ENCODE measurements at regions not wholly inside any gene's neighbourhood (a gene's known extent, or its start where the extent isn't known, plus 50 kb on each side); places are given as distances from the start of the nearest gene placed in this dataset.

DNA sequence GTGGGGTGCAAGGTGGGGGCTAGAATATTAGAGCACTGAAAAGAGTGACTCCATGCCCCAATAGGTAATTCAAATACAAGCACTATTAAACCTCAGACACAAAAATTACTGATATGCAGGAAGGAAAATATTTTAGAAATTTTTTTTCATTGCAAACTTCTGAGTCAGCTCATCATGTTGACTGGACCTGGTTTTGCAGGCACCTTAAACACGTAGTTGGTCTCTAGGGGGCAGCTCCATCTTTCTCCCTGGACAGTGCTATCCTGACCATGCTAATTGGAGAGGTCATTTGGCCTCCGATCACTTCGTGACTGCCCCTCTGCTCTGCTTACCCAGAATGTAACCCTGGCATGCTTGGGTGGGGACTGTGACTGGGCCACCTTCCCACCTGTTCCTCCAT lies 368.4 kb upstream of the MKI67 start:
- no peak for DNase-seq (ENCODE audit: extremely low read depth, low read depth)
- TF ChIP-seq, protein P1, sequence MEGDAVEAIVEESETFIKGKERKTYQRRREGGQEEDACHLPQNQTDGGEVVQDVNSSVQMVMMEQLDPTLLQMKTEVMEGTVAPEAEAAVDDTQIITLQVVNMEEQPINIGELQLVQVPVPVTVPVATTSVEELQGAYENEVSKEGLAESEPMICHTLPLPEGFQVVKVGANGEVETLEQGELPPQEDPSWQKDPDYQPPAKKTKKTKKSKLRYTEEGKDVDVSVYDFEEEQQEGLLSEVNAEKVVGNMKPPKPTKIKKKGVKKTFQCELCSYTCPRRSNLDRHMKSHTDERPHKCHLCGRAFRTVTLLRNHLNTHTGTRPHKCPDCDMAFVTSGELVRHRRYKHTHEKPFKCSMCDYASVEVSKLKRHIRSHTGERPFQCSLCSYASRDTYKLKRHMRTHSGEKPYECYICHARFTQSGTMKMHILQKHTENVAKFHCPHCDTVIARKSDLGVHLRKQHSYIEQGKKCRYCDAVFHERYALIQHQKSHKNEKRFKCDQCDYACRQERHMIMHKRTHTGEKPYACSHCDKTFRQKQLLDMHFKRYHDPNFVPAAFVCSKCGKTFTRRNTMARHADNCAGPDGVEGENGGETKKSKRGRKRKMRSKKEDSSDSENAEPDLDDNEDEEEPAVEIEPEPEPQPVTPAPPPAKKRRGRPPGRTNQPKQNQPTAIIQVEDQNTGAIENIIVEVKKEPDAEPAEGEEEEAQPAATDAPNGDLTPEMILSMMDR (IDR thresholded peaks at IDR 0.05; ENCODE audit: low read depth, low read length): no peak

DNA sequence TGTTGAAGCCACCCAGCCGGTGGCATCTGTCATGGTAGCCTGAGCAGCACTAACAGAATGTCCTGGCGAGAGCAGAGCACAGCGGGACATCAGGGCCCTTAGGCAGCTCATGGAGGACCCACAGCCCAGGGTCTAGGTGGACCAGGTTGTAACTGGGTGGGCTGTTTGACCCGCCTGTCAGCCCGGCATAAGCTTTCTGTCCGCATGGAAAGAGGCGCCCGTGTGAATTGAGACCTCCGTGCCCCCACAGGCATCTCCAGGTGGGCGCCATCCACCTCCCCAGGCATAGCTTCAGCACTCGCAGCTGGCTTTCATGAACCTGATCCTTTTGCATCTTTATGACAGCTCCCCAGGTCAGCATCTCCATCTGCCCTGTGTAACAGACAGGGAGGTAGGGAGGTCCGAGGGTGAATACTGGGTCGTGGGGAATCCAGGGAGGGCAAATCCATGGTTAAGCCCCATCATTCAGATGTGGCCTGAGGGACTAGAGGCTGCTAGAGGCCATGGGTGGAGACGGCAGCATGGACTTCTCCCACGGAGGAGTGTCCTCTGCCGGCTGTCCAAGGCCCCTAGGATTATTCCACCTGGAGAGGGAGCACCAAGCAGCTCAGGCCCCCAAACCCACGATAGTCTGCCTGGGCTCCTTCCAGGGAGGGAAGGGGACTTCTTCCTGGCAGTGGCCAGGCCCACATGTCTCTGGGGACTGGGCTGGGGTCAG lies 371.6 kb upstream of the MKI67 start:
- TF ChIP-seq, protein P1 (IDR thresholded peaks at IDR 0.05; ENCODE audit: low read depth, low read length): no peak
- DNase-seq (ENCODE audit: extremely low read depth, low read depth): no peak

DNA sequence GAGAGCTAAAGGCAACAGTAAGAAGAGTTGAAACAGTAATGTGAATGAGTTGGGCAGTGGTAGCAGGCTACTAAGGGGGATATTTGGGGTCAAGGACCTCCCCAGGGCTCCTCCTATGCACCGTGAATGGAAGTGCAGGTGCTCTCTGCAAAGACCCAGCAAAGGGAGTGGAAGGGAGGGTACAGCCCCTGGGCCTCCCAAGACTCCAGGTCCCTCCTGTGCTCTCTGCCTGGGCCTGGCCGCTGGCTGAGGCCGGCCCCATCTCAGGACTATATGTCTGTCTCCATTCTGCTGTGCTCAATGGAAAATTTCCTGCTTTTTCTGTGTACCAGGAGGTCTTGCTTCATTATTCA lies 372.1 kb upstream of the MKI67 start:
- DNase-seq (ENCODE audit: extremely low read depth, low read depth): no peak
- TF ChIP-seq, protein P1 (IDR thresholded peaks at IDR 0.05; ENCODE audit: low read depth, low read length): no peak

DNA sequence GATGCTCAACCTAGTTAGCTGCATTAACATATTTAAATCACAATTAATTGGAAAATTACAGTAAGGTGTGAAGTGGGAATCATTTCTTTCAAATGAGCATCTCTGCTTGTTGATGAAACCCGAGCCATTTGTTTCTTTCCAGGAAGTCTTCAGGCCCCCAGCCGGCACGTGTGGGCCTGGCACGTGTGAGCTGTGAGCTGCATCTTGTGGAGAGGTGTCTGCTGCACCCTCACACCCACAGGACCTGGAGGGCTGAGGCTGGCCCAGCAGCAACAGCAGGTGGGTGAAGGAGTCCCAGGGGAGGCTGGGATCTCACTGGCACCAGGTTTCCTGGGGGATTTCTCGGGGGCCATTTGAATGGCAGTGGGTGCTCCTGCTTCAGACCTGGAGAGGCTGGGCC lies 372.5 kb upstream of the MKI67 start:
- TF ChIP-seq, protein P1 (IDR thresholded peaks at IDR 0.05; ENCODE audit: low read depth, low read length): no peak
- DNase-seq (ENCODE audit: extremely low read depth, low read depth): no peak

DNA sequence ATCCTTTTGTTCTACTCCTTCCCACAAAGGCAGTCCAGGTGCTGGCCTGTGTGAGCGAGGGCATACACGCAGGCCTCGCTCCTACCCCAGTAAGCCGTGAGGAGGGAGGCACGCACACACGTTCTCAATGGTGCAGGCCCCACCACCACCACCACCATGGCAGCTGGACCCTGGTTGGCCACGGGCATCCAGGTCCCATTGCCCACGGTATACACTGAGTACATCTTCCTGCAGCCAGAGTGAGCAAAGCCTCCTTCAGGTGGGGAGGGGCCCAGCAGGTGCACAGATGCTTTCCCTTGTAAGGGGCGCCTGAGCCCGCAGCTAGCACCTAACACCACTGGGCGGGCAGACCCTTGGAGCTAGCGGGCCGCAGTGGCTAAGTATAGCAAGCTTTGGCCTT lies 373.3 kb upstream of the MKI67 start:
- no peak for DNase-seq (ENCODE audit: extremely low read depth, low read depth)
- TF ChIP-seq, protein P1 (IDR thresholded peaks at IDR 0.05; ENCODE audit: low read depth, low read length): no peak

DNA sequence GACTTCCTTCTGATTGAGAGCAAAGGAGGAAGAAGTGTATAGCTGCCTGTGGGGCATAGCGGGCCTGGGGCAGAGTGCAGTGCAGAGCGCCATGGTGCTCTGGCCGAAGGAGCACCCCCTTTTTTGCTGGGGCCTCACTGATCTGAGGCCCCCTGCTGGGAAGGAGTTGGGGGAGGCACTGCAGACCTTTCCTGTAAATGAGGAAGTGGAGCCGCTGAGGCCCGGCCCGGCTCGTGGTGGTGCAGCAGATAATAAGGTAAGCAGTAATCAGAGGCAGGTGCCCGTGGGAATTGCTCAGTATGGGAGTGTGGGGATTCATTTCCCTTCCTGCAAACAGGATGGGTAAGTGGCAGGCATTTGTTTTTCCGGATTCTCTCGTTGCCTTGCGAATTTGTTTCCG lies 373.7 kb upstream of the MKI67 start:
- DNase-seq (ENCODE audit: extremely low read depth, low read depth): no peak
- TF ChIP-seq, protein P1 (IDR thresholded peaks at IDR 0.05; ENCODE audit: low read depth, low read length): no peak

DNA sequence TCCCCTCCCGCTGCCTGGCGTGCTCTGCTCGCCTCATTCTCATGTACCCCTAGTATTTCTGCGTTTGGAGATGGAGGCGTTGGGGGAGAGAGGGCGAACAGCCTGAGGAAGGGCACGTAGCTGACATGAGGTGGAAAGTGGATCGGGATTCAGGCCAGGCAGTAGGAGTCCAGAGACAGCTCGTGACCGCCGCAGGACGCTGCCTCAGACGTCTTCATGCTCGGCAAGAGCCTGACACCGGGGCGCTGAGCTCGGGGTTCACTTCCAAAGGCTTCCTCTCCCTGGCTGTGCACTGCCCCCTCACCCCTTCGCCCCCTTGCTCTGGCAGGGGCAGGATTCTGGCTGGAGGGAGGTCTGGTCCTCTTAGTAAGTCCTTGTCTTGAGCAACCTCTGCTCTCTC lies 374.4 kb upstream of the MKI67 start:
- no peak for DNase-seq (ENCODE audit: extremely low read depth, low read depth)
- TF ChIP-seq, protein P1 (IDR thresholded peaks at IDR 0.05; ENCODE audit: low read depth, low read length): no peak
